Breast epithelium (tissue), 3 donors: ENCODE measurements at regions not wholly inside any gene's neighbourhood (a gene's known extent, or its start where the extent isn't known, plus 50 kb on each side); places are given as distances from the start of the nearest gene placed in this dataset.

Experiments used
- CTCF ChIP-seq, 3 donors: fragments of 450-650 bp; IDR thresholded peaks; one replicate each; pipeline ENCODE4 v1.5.1; 2016 to 2017; ENCODE audit warnings: antibody characterized with exemption in 3 of 3, mild to moderate bottlenecking in 3 of 3, moderate library complexity in 3 of 3
- POLR2A ChIP-seq: fragments of 450-650 bp; IDR thresholded peaks from one replicate; pipeline ENCODE4 v1.6.1; 2016; ENCODE audit warnings: antibody characterized with exemption, mild to moderate bottlenecking, moderate library complexity
- POLR2AphosphoS5 ChIP-seq, 3 donors: sonication (generic); formaldehyde crosslinking; IDR thresholded peaks; one replicate each; pipeline ENCODE4 v1.6.1; 2017; ENCODE audit warnings: antibody characterized with exemption in 3 of 3

GRCh38 chr12:105659355-105660075, 329.0 kb downstream of the C12orf75 start:
- no peak for TF ChIP-seq POLR2AphosphoS5 (IDR thresholded peaks at IDR 0.05)
- no peak for TF ChIP-seq CTCF (IDR thresholded peaks at IDR 0.05)
- no peak for TF ChIP-seq POLR2A
